Ishikawa (cell line): ENCODE measurements at regions not wholly inside any gene's neighbourhood (a gene's known extent, or its start where the extent isn't known, plus 50 kb on each side); places are given as distances from the start of the nearest gene placed in this dataset.

Experiments used
- CEBPB ChIP-seq: IDR thresholded peaks from 2 replicates; pipeline ENCODE4 v1.6.1; 2012
- CREB1 ChIP-seq: IDR thresholded peaks from 2 replicates; pipeline ENCODE4 v1.6.1; 2012; ENCODE audit warnings: low read depth
- EGR1 ChIP-seq: IDR thresholded peaks from 2 replicates; pipeline ENCODE4 v1.6.1; 2012
- EP300 ChIP-seq: IDR thresholded peaks from 2 replicates; pipeline ENCODE4 v1.6.1; 2012; ENCODE audit warnings: borderline replicate concordance
- FOXM1 ChIP-seq: IDR thresholded peaks from 2 replicates; pipeline ENCODE4 v1.6.1; 2012; ENCODE audit warnings: low read depth, borderline replicate concordance
- MAX ChIP-seq: IDR thresholded peaks from 2 replicates; pipeline ENCODE4 v1.6.1; 2012
- NFIC ChIP-seq: IDR thresholded peaks from 2 replicates; pipeline ENCODE4 v1.6.1; 2012
- REST ChIP-seq: IDR thresholded peaks from 2 replicates; pipeline ENCODE4 v1.6.1; 2012; ENCODE audit warnings: low read depth, mild to moderate bottlenecking
- TAF1 ChIP-seq: IDR thresholded peaks from 2 replicates; pipeline ENCODE4 v1.6.1; 2012; ENCODE audit warnings: low read depth, mild to moderate bottlenecking
- TCF12 ChIP-seq: IDR thresholded peaks from 2 replicates; pipeline ENCODE4 v1.6.1; 2012; ENCODE audit warnings: low read depth
- USF1 ChIP-seq: IDR thresholded peaks from 2 replicates; pipeline ENCODE4 v1.6.1; 2012
- YY1 ChIP-seq: IDR thresholded peaks from 2 replicates; pipeline ENCODE4 v1.6.1; 2012; ENCODE audit warnings: low read depth

GRCh38 chr6:23396949-23397348 is 729.1 kb upstream of the NRSN1 start:
- TF ChIP-seq REST (no peak), FOXM1 (no peak), EP300 (no peak), USF1 (no peak), CEBPB (no peak), CREB1 (no peak), YY1 (no peak), EGR1 (no peak), TAF1 (no peak), MAX (no peak), NFIC (no peak), TCF12 (no peak)
